Left colon (tissue), 2 donors: ENCODE measurements at regions not wholly inside any gene's neighbourhood (a gene's known extent, or its start where the extent isn't known, plus 50 kb on each side); places are given as distances from the start of the nearest gene placed in this dataset.
A peak's percentile ranks its signal among the peaks of the same experiment; 100 is the strongest.

ENCODE experiments used
- ATAC-seq: fragments of 200-7000 bp; cut with Tn5 transposase; one replicate; pipeline ENCODE4 v1.9.1; 2020; ENCODE audit warnings: mild to moderate bottlenecking, moderate library complexity
- DNase-seq, 2 donors: peaks; one replicate each; pipeline ENCODE4 v3.0.0-alpha.2; 2020
- intact Hi-C, 2 donors: fragments of 100-400 bp; cut with DNase I in 1 of 2; cut with micrococcal nuclease in 1 of 2; formaldehyde crosslinking; loops; one replicate each; pipeline versions ENCODE4 v1.11.2 to v1.14.0; 2022; cut with DNase I, micrococcal nuclease
- donor health status: DM: no; HTN: no; CAD: no.
- donor health status: DM: yes; HTN: yes; CAD: no.

DNA sequence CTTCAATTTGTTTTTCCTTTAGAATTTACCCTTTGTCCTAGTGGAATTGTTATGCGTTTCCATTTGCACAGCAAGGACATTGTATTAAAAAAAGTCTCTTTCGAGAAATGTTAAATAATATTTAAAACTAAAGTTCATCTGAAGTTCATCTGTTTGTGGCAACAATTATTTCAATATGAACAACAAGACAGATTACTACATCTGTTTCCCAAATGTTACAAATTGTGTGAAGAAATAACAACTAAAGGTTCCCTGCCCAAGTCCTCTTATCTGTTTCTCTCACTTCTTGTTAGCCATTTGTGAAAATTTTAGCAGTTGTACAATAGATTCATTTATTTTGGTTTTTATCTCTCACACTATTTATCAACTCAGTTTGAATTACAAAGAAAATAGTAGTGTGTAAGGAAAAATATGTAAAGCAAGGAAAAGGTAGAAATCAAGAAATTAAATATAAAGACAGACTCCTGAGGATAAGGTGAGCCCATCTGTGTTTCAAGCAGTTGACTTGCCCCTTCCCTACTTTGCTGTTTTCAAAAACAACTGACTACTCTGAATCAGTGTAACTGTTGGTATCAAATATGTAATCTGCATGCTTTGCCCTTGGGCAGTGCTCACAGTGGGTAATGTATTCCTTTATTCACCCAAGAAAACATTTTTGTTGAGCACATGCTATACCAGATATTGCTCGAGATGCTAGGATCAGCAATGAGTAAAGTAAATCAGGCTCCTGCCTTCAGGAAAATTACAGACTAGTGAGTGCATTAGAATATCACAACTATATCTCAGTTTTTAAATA, 118.9 kb upstream of the PCDH7 start:
- ATAC-seq: no peak
- DNase-seq: no peak
- intact Hi-C loops: no loop called here

DNA sequence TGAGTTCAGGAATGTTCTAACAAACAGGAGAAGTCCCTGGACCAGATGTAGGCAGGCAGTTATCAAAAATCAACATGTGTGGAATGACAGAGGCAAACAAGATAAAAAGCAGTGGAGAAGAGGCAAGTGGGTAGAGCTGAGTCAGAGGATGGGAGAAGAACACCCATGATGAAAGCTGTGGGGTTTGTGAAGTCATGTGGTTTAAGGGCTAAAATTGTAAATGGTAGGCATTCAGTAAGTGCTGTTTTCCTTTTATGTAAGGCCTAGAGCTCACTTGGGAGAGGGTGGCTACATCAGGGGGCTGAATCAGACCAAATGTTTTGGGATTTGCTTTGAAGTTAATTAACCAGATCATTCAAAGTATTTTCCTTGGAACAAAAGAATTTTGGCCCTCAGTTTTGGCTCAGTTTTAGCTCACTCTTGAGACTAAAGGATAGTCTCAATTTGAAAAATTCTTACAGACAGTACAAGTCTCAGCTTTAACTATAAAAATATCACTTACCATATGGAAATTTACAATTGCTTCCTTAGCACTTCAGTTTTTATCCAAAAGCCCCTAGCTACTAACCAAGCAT, 114.5 kb upstream of the PCDH7 start:
- intact Hi-C loops: no loop called here
- no peak for DNase-seq
- no peak for ATAC-seq

DNA sequence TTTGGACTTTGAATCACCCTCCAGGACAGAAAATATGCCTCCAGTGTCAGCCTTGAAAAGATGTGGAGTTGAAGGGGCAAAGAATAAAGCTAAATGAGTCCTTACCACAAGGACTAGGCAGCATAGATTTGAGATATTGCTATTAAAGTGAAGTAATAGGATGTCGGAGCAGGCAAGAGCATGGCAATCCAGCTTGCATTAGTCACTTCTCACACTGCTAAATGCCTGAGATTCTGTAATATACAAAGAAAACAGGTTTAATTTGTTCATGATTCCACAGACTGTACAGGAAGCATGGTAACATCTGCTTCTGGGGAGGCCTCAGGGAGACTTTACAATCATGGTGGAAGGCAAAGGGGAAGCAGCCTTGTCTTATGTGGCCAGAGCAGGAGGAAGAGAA, 109.8 kb upstream of the PCDH7 start:
- DNase-seq (no peak), ATAC-seq (no peak)
- intact Hi-C loops: no loop called here

DNA sequence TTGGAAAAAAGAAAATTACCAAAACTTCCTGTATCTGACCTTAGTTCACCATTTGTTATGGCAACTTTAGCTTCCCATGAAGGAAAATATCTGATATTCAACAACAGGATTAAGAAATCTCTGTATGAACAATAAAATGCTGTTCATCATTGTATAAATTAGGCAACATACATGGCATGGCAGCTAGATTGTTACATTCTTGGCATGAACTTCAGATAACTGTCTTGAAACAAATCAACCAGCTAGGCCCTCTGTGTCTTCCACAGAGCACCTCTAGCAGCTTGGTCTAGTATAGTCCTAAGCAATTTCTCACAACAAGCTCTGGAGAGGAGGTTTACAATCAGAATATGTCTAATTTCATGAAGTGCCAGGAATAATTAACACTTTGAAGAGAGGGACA, 105.4 kb upstream of the PCDH7 start:
- ATAC-seq (no peak), DNase-seq (no peak)
- intact Hi-C loops: no loop called here

DNA sequence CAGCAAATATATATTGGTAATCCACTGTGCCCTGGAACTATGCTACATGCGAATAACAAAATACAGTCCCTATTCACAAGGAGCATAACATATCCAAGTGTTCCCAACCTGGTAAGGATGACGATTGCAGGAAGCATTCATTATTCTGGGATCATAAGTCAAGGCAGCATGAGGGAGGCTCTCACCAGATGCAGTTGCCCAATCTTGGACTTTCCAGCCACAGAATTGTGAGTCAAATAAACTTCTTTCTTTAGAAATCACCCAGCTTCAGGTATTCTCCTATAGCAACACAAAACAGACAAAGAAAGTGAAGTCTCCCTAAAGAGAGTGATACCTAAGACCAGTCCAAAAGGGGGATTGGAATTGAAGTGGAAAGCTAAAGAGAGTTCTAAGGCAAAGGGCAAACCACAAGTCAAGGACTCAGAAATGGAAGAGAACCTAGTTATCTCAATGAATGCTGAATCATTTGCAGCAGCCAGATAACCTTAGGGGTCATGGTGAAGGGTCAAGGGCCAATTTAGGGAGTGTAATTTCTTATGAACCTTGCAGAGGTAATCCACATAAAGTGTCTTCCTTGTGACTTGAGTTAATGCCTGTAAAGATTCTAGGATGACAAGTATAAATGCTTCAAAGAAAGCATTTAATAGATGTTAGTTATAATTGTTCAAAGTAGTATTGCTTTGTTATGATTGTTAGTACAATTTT, 103.1 kb upstream of the PCDH7 start:
- peak; percentile 48 for ATAC-seq

DNA sequence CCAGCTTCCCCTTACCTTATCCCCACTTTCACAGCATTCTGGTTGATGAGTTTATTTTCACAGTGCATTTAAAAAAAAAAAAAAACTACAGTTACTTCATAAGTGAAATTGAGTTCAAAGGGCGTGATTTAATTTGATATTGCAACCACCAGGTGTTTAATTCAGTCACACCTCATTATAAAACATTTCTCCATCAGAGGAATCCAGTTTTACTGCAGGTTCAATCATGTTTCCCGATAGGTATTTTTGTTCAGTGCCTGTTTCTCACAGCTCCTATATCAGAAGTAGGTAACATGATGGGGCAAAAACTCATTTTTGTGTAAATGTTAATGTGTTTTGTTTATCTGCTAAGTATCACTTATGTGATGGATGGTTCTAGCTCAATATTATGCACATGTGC, 102.3 kb upstream of the PCDH7 start:
- peak; percentile 95 for ATAC-seq
- intact Hi-C loops: no loop called here

More for the DNA sequence above, 103.1 kb upstream of the PCDH7 start:
- no peak for DNase-seq
- intact Hi-C loops: no loop called here

DNA sequence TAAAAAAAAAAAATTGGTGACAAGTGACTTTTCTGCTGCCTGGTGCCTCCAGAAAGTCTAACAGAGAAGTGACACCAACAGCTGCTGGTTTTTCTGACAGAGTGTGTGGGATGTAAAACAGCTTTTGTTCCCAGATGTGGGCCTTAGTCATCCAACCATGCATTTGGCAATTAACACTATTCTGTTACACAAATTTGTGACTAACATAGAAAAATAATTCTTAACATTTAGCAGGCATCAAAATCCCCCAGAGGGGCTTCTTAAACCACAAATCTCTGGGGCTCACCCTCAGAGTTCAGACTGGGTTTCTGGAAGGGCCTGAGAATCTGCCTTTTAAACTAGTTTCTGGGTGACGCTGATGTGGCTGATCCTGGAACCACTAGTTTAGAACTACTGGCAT, 100.5 kb upstream of the PCDH7 start:
- intact Hi-C loops: no loop called here
- DNase-seq (no peak), ATAC-seq (no peak)

More for the DNA sequence above, 102.3 kb upstream of the PCDH7 start:
- no peak for DNase-seq

DNA sequence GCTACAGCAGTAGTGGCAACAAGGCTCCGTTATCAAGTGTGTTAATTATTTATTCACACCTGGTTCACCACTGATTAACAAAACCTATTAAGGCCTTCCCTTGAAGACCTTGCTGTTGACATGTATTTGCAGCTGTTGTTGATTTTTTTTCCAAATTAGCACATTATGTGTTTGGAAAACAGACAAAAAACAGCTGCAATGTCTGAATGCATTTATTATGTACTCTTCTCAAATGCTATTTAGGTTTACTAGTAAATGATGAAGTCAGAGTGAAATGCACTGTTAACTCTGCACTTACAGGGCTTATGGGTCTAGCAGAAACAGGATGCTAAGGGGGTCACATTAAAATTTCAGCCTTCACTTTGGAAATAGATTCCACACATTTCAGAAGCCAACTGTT, 99.5 kb upstream of the PCDH7 start:
- intact Hi-C loops: no loop called here
- no peak for ATAC-seq

DNA sequence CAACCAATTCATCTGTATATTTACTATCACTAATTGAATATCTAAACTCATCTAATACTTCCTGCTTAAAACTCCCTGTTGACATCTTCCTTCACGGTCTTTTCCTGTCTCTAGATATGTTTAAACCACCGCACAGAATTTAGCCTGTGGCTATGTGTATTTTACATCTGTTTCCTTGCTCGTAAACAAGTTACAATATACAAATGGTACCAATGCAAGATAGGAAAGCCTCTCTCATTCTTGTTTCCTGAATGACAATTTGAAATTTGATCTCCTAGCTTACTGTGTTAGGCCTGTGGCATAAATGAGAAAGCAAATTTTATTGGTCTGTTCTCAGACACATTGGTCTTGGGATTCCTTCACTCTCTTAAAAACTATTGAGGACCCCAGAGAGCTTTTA, 89.7 kb upstream of the PCDH7 start:
- no peak for ATAC-seq

More for the DNA sequence above, 99.5 kb upstream of the PCDH7 start:
- DNase-seq: no peak

DNA sequence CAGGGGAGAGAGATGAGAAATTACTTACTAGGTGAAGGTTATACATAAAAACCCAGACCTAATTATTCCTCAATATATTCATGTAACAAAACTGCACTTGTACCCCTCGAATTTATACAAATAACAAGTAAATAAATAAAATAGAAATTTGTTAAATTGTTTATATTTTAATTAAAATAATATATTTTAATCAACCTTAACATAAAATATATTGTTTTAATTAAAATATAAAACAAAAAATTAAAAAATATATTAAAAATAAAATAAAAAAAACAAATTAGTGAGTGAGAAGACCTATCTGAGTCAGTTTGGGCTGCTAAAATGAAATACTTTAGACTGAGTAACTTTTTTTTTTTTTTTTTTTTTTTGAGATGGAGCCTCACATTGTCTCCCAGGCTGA, 87.4 kb upstream of the PCDH7 start:
- intact Hi-C loops: no loop called here
- DNase-seq (no peak), ATAC-seq (no peak)

More for the DNA sequence above, 89.7 kb upstream of the PCDH7 start:
- intact Hi-C loops: no loop called here
- DNase-seq: no peak

DNA sequence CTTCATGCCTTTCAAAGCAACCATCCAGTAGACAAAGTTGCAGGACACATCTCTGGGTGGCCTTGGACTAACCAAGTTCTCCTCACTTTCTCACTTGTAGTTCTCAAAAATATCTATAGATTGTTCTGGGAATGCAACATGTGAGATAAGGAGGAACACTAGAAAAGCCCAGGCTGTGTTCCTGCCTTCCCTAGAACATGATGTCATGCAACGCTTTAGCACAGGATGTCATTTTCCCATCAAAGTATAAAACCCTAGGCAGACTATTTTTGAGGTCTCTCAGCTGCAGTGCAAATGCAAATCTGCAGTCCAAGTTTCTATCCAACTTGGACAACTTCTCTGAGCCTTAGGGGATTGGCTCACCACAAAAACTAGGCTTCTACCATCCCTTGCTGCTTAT, 78.8 kb upstream of the PCDH7 start:
- intact Hi-C loops: no loop called here
- no peak for DNase-seq
- ATAC-seq: no peak

DNA sequence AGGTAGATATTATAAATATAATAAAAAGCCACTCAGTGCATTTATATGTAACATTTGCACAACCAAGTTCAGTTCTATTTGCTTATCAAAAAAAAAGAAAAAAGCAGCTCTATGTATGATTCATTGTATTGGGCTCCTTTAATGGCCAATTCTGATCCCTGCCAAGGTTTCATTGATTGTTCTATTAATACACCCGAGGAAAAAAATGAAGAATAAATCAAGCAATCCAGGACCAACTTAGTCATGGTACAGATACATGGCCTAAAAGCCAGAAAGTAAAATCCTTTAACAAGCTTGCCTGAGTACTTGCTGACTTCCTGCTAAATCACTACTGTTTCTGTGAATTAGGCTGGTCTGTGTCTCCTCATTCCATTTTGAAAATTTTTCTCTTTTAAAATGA, 77.6 kb upstream of the PCDH7 start:
- ATAC-seq (no peak), DNase-seq (no peak)
- intact Hi-C loops: no loop called here

DNA sequence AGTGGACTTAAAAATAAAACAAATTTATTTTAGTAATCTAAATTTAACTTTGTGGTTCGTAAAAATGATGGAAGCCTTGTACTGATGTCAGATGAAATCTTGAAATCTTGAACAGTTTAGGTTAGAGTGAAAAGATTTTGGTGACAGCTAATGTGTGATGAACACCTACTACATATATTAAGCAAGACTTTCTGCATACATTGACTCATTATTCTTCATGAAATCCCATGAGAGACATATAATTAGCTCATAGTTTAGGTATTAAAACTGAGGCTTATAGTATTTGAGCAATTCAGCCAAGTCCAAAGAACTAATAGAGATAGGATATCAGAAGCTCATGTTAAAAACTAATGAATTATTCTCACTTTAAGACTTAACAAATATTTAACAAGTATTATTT, 66.9 kb upstream of the PCDH7 start:
- no peak for ATAC-seq
- intact Hi-C loops: no loop called here
- no peak for DNase-seq

DNA sequence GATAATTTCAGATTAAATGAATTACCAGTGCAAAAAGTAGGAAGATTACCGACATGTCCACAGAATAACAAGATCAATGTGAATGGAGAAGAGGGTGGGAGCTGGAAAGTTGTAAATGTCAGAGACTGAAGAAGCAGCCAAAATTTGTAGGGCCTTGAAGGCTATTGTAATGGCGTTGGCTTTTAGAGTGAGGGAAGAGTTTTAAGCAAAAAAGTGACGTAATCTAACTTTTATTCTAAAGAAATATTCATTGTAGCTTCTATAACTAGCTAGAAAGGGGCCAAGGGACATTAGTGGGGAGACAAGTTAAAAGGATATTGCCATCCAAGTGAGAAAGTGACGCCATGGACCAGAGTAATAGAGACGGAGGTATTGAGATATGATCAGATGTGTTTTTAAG, 63.3 kb upstream of the PCDH7 start:
- intact Hi-C loops: no loop called here
- no peak for ATAC-seq
- no peak for DNase-seq

DNA sequence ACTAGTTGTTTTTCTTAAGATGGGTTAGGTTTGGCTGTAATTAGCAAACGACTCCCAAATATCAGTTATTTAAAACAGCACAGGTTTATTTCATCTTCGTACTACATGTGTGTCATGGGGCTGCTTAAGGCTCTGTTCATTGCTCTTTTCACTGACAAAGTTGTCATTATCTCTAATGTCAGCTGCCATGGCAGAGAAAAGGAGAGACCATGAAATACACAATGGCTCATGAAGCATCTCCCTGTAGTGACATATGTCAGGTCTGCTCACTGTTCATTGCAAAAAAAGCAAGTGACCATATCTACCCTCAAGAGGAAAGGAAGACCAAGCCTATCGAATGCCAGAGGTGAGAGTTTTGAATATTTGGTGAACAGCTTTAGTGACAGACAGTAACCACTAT, 52.2 kb upstream of the PCDH7 start:
- ATAC-seq (no peak), DNase-seq (no peak)
- intact Hi-C loops: no loop called here

DNA sequence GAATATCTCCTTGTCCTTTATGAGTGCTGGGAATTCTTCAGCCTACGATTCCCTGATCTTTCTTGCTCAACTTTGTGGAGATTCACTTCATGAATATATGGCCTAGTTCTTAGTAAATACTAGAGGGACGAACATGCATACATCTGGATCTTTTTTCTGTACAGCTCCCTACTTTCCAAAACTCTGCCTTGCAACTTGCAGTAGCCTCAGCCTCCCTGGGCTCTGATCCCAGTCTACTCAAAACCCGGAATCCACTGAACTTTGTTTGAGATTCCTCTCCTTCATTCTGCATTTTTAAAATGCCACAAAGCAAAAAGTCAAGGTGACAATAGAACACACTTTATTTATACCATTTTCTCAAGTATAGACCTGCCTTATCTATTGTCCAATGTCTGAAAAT, 50.0 kb upstream of the PCDH7 start:
- DNase-seq (no peak), ATAC-seq (no peak)
- intact Hi-C loops: no loop called here
